Left ventricle myocardium inferior (tissue), 1 donor: ENCODE measurements at regions not wholly inside any gene's neighbourhood (a gene's known extent, or its start where the extent isn't known, plus 50 kb on each side); places are given as distances from the start of the nearest gene placed in this dataset.

Experiments
- DNase-seq: peaks from one replicate; pipeline ENCODE4 v3.0.0-alpha.2; 2020
- H3K27ac ChIP-seq: fragments of 200-600 bp; replicated peaks from 2 replicates; pipeline ENCODE4 v1.8.0; 2021
- H3K27me3 ChIP-seq: fragments of 200-600 bp; 2 replicates; pipeline ENCODE4 v1.8.0; 2021; ENCODE audit warnings: low read depth
- H3K36me3 ChIP-seq: fragments of 200-600 bp; 2 replicates; pipeline ENCODE4 v1.8.0; 2021
- H3K4me1 ChIP-seq: fragments of 200-600 bp; 2 replicates; pipeline ENCODE4 v1.8.0; 2021
- H3K4me3 ChIP-seq: fragments of 200-600 bp; 2 replicates; pipeline ENCODE4 v1.8.0; 2021; ENCODE audit warnings: mild to moderate bottlenecking, moderate library complexity
- H3K9me3 ChIP-seq: fragments of 200-600 bp; replicated peaks from 2 replicates; pipeline ENCODE4 v1.8.0; 2021
- intact Hi-C: fragments of 100-400 bp; cut with micrococcal nuclease; formaldehyde crosslinking; loops from one replicate; pipeline ENCODE4 v1.11.0; 2022
- TF ChIP-seq, protein P1 (sequence below): fragments of 200-600 bp; IDR thresholded peaks from 2 replicates; pipeline ENCODE4 v1.8.0; 2021; ENCODE audit warnings: antibody characterized with exemption, mild to moderate bottlenecking, borderline replicate concordance
- donor health status: DM: no; HTN: yes; CAD: no; lungs with severe emphysema.

DNA sequence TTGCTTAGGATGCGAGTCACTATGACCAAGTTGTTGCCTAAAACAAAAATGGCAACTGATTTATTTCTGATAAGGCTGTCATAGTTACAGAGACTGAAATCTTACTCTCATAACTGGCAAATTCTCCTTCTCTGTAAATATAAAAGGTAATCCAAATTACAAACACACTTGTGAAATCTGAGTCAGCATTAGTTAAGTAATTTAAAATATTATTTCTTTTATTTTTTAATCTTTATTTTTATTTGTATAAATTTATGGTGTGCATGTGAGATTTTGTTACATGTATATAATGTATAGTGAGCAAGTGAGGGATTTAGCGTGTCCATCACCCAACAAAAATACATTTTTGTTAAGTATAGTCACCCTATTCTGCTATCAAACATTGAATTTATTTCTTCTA, 1342.8 kb upstream of the TMEFF2 start:
- no peak overlapping the region for H3K27ac ChIP-seq
- no peaks in the 10 kb centered on the region for H3K4me1 ChIP-seq
- DNase-seq, result no peak
- no peak overlapping the region for H3K4me3 ChIP-seq
- H3K27me3 ChIP-seq, result no peaks in the 10 kb centered on the region
- intact Hi-C loops, result no loop called here
- no peaks in the 10 kb centered on the region for H3K9me3 ChIP-seq
- TF ChIP-seq, protein P1, sequence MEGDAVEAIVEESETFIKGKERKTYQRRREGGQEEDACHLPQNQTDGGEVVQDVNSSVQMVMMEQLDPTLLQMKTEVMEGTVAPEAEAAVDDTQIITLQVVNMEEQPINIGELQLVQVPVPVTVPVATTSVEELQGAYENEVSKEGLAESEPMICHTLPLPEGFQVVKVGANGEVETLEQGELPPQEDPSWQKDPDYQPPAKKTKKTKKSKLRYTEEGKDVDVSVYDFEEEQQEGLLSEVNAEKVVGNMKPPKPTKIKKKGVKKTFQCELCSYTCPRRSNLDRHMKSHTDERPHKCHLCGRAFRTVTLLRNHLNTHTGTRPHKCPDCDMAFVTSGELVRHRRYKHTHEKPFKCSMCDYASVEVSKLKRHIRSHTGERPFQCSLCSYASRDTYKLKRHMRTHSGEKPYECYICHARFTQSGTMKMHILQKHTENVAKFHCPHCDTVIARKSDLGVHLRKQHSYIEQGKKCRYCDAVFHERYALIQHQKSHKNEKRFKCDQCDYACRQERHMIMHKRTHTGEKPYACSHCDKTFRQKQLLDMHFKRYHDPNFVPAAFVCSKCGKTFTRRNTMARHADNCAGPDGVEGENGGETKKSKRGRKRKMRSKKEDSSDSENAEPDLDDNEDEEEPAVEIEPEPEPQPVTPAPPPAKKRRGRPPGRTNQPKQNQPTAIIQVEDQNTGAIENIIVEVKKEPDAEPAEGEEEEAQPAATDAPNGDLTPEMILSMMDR, result no peak
- no peaks in the 10 kb centered on the region for H3K36me3 ChIP-seq

DNA sequence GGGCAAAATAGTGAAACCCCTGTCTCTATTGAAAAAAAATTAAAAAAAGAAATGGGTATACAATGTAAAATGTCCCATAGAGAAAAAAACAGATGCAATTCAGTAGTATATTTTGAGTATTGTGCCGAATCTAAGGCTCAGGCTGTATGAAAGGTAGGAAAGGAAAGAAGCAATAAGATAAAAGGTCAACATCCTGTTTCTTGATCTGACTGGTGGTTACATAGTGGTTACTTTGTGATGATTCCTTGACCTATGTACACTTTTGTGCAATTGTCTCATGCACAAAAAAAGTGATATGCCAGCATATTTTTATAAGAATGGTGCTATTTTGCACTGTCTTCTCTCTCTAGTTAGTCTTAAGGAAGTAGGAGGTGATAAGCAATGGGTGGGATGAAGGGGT, 1333.7 kb upstream of the TMEFF2 start:
- H3K4me1 ChIP-seq, result no peaks in the 10 kb centered on the region
- no peak overlapping the region for H3K27ac ChIP-seq
- H3K4me3 ChIP-seq, result no peak overlapping the region
- no peaks in the 10 kb centered on the region for H3K27me3 ChIP-seq
- H3K36me3 ChIP-seq, result no peaks in the 10 kb centered on the region
- intact Hi-C loops, result no loop called here
- H3K9me3 ChIP-seq, result peaks cover 9% of the 10 kb centered on the region
- DNase-seq, result no peak
- TF ChIP-seq, protein P1, result no peak

DNA sequence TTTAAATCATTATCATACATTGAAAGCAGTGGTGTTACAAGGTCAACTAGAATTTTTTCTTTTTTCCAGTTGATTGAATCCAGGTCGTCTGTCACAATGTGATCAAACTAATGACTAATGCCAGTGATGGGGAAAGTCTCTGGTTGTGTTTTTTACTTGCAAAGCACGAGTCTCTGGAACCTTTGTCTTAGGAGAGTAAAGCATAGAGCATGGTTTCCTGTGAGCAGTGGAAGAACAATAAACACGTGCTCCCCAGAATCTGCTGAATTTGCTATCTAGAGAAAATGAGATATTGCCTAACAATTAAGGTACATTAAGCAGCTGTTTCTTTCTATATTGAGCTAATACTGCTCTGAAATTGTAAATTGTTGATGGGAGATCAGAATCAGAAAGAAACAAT, 1332.4 kb upstream of the TMEFF2 start:
- DNase-seq, result no peak
- Histone ChIP-seq H3K4me3 (no peak overlapping the region), H3K27me3 (no peaks in the 10 kb centered on the region), H3K36me3 (no peaks in the 10 kb centered on the region), H3K9me3 (peaks cover 9% of the 10 kb centered on the region), H3K4me1 (no peaks in the 10 kb centered on the region), H3K27ac (no peak overlapping the region)
- intact Hi-C loops, result no loop called here
- TF ChIP-seq, protein P1, result no peak

DNA sequence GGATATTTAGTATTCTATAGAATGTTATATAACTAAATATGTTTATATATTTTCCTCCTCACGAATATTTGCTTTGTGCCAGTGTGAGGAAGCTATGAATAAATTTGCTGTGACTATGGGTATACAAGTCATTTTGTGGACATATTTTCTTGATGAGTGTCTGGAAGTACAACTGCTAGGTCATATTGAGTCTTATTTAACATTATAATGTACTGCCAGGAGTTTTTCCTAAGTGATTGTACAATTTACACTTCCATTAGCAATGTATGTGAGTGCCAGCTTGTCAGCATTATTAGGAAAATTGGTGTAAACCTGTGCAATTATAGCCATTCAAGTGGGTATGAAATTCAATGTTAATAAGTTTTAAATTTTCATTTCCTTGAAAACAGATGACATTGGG, 1328.9 kb upstream of the TMEFF2 start:
- H3K4me1 ChIP-seq, result no peaks in the 10 kb centered on the region
- no peak for DNase-seq
- no peaks in the 10 kb centered on the region for H3K36me3 ChIP-seq
- intact Hi-C loops, result no loop called here
- H3K27me3 ChIP-seq, result no peaks in the 10 kb centered on the region
- no peak overlapping the region for H3K4me3 ChIP-seq
- peaks cover 5% of the 10 kb centered on the region for H3K9me3 ChIP-seq
- TF ChIP-seq, protein P1, result no peak
- no peak overlapping the region for H3K27ac ChIP-seq

DNA sequence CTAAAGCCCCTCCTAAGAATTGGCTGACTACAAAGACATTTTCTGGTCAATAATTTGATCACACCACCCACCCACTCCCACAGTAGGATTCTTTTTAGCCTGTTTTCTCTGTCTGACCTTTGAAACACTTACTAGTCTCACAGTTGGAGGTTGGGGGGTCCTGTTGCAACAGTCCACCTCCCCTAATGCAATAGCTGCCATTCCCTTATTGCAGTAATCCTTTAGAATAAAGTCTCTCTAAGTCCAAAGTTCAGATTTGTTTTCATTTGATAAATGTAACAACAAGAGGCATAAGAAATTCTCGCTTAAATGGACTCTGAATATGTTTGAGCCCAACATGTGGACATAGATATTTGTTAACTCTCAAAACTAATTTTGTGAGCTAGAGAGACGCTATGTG, 1326.8 kb upstream of the TMEFF2 start:
- Histone ChIP-seq H3K27ac (no peak overlapping the region), H3K27me3 (no peaks in the 10 kb centered on the region), H3K4me3 (no peak overlapping the region), H3K36me3 (no peaks in the 10 kb centered on the region), H3K9me3 (peaks cover 13% of the 10 kb centered on the region), H3K4me1 (no peaks in the 10 kb centered on the region)
- intact Hi-C loops, result no loop called here
- no peak for DNase-seq
- TF ChIP-seq, protein P1, result no peak
